ENCODE measurements at regions not wholly inside any gene's neighbourhood (a gene's known extent, or its start where the extent isn't known, plus 50 kb on each side); places are given as distances from the start of the nearest gene placed in this dataset.

GRCh38 chr7:97430006-97430405 lies 301.9 kb upstream of the TAC1 start:
- TF ChIP-seq CTCF (conservative IDR thresholded peaks at IDR 0.05) (no peak), EZH2 (IDR thresholded peaks at IDR 0.05; ENCODE audit: low read depth) (no peak)
